ENCODE measurements at regions not wholly inside any gene's neighbourhood (a gene's known extent, or its start where the extent isn't known, plus 50 kb on each side); places are given as distances from the start of the nearest gene placed in this dataset.

DNA sequence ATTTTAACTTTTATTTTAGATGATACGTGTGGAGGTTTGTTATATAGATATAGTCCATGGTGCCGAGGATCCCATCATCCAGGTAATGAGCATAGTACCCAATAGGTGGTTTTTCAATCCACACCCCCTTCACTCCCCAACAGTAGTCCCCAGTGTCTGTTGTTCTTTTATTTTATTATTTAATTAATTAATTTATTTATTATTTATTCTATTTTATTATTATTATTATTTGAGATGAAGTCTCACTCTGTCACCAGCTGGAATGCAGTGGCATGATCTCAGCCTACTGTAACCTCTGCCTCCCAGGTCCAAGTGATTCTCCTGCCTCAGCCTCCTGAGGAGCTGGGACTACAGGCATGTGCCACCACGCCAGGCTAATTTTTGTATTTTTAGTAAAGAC, 2086.2 kb downstream of the PCDH9 start (continued):
- TF ChIP-seq, protein P1, sequence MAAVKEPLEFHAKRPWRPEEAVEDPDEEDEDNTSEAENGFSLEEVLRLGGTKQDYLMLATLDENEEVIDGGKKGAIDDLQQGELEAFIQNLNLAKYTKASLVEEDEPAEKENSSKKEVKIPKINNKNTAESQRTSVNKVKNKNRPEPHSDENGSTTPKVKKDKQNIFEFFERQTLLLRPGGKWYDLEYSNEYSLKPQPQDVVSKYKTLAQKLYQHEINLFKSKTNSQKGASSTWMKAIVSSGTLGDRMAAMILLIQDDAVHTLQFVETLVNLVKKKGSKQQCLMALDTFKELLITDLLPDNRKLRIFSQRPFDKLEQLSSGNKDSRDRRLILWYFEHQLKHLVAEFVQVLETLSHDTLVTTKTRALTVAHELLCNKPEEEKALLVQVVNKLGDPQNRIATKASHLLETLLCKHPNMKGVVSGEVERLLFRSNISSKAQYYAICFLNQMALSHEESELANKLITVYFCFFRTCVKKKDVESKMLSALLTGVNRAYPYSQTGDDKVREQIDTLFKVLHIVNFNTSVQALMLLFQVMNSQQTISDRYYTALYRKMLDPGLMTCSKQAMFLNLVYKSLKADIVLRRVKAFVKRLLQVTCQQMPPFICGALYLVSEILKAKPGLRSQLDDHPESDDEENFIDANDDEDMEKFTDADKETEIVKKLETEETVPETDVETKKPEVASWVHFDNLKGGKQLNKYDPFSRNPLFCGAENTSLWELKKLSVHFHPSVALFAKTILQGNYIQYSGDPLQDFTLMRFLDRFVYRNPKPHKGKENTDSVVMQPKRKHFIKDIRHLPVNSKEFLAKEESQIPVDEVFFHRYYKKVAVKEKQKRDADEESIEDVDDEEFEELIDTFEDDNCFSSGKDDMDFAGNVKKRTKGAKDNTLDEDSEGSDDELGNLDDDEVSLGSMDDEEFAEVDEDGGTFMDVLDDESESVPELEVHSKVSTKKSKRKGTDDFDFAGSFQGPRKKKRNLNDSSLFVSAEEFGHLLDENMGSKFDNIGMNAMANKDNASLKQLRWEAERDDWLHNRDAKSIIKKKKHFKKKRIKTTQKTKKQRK (IDR thresholded peaks at IDR 0.05; ENCODE audit: low read depth, low read length): no peak
- TF ChIP-seq, protein P2, sequence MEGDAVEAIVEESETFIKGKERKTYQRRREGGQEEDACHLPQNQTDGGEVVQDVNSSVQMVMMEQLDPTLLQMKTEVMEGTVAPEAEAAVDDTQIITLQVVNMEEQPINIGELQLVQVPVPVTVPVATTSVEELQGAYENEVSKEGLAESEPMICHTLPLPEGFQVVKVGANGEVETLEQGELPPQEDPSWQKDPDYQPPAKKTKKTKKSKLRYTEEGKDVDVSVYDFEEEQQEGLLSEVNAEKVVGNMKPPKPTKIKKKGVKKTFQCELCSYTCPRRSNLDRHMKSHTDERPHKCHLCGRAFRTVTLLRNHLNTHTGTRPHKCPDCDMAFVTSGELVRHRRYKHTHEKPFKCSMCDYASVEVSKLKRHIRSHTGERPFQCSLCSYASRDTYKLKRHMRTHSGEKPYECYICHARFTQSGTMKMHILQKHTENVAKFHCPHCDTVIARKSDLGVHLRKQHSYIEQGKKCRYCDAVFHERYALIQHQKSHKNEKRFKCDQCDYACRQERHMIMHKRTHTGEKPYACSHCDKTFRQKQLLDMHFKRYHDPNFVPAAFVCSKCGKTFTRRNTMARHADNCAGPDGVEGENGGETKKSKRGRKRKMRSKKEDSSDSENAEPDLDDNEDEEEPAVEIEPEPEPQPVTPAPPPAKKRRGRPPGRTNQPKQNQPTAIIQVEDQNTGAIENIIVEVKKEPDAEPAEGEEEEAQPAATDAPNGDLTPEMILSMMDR (IDR thresholded peaks at IDR 0.05 in 2 of 3, conservative IDR thresholded peaks at IDR 0.05 in 1 of 3; ENCODE audit: control insufficient read depth in 2 of 3, extremely low read depth in 1 of 3, insufficient read depth in 1 of 3, low read depth in 3 of 3, low read length in 3 of 3): no peak
- TF ChIP-seq TAF1 (IDR thresholded peaks at IDR 0.05; ENCODE audit: borderline replicate concordance, low read depth, low read length) (no peak), ZZZ3 (IDR thresholded peaks at IDR 0.05; ENCODE audit: control insufficient read depth, insufficient read length, low read depth) (no peak)

DNA sequence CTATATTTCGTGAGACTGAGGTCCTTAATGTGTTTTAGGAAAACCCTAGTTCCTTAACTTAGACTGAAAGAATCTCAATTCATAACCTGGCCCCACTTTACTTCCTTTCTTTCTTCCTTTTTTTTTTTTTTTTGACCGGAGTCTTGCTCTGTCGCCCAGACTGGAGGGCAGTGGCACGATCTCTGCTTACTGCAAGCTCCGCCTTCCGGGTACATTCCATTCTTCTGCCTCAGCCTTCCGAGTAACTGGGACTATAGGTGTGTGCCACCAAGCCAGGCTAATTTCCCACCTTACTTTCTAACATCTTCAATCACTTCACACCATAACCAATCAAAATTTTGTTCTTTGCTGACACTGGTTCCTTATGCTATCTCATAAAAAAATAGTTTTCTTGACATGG, 2097.0 kb downstream of the PCDH9 start:
- DNase-seq (ENCODE audit: low read depth, low spot score) (no peak), FAIRE-seq (no peak), ATAC-seq (no peak)
- ChIA-PET POLR2A (no interaction called here), SMC1A (ENCODE audit: uncharacterized antibody, unreplicated experiment) (interaction anchor here (1.1 kb wide), 1 partner anchor 20 kb away, joined by 3 read pairs; no protein-coding TSS in a partner anchor), CTCF (interaction anchor here (0.6 kb wide), 1 partner anchor 71 kb away, joined by 5 read pairs; no protein-coding TSS in a partner anchor), RAD21 (ENCODE audit: unreplicated experiment) (no interaction called here)
- no peak overlapping the region for H2AFZ ChIP-seq (ENCODE audit: control insufficient read depth, low read depth, low read length)
- intact Hi-C loops (cut with micrococcal nuclease; ENCODE audit: unreplicated experiment): loop anchor here (10.0 kb wide), 1 partner anchor 58 kb away; no protein-coding TSS in a partner anchor
- H3K79me2 ChIP-seq (ENCODE audit: control insufficient read depth, insufficient read depth, low read length): no peaks in the 10 kb centered on the region
- H3K4me2 ChIP-seq (ENCODE audit: control insufficient read depth, insufficient read depth): no peak overlapping the region
- no peaks in the 10 kb centered on the region for H3K36me3 ChIP-seq (ENCODE audit: control insufficient read depth in 2 of 2, insufficient read depth in 2 of 2, low read length in 1 of 2)
- in situ Hi-C loops (cut with MboI): no loop called here
- no TSS peak for BruUV-seq (replicated peaks)
- WGBS (ENCODE audit: insufficient coverage, insufficient replicate concordance, low lambda C conversion rate, missing lambda C conversion rate): 8% methylated on average over 2 of the region's 7 CpGs
- H3K4me1 ChIP-seq (ENCODE audit: control insufficient read depth, insufficient read depth, low read length): no peaks in the 10 kb centered on the region
- no peaks in the 10 kb centered on the region for H4K20me1 ChIP-seq (ENCODE audit: control insufficient read depth, insufficient read depth)
- H3K27ac ChIP-seq (ENCODE audit: control insufficient read depth, insufficient read depth): no peak overlapping the region
- no peak overlapping the region for H3K9ac ChIP-seq (ENCODE audit: control insufficient read depth, insufficient read depth, low read length)
- H3K9me3 ChIP-seq (replicated peaks; ENCODE audit: control insufficient read depth, insufficient read depth, low read length): no peaks in the 10 kb centered on the region
- H3K4me3 ChIP-seq: no peak overlapping the region
- no peaks in the 10 kb centered on the region for H3K27me3 ChIP-seq (replicated peaks in 1 of 2; ENCODE audit: control insufficient read depth in 2 of 2, insufficient read depth in 2 of 2, low read length in 1 of 2)
- TF ChIP-seq, protein P3, sequence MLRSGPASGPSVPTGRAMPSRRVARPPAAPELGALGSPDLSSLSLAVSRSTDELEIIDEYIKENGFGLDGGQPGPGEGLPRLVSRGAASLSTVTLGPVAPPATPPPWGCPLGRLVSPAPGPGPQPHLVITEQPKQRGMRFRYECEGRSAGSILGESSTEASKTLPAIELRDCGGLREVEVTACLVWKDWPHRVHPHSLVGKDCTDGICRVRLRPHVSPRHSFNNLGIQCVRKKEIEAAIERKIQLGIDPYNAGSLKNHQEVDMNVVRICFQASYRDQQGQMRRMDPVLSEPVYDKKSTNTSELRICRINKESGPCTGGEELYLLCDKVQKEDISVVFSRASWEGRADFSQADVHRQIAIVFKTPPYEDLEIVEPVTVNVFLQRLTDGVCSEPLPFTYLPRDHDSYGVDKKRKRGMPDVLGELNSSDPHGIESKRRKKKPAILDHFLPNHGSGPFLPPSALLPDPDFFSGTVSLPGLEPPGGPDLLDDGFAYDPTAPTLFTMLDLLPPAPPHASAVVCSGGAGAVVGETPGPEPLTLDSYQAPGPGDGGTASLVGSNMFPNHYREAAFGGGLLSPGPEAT (IDR thresholded peaks at IDR 0.05; ENCODE audit: low read depth): no peak
- TF ChIP-seq FOS (IDR thresholded peaks at IDR 0.05; ENCODE audit: borderline replicate concordance, extremely low read depth, insufficient read length) (no peak), ATF3 (IDR thresholded peaks at IDR 0.05; ENCODE audit: borderline replicate concordance, extremely low read depth, low read depth, low read length) (no peak), TCF3 (IDR thresholded peaks at IDR 0.05; ENCODE audit: borderline replicate concordance, insufficient read depth, low read depth, low read length) (no peak), KLF5 (IDR thresholded peaks at IDR 0.05; ENCODE audit: partially characterized antibody) (no peak), CBX5 (IDR thresholded peaks at IDR 0.05; ENCODE audit: low read depth) (no peak), ZZZ3 (IDR thresholded peaks at IDR 0.05; ENCODE audit: control insufficient read depth, insufficient read length, low read depth) (no peak), RUNX3 (IDR thresholded peaks at IDR 0.05; ENCODE audit: low read length) (no peak), RAD21 (IDR thresholded peaks at IDR 0.05; ENCODE audit: insufficient read depth, low read depth, low read length) (no peak)
- TF ChIP-seq, protein P4, sequence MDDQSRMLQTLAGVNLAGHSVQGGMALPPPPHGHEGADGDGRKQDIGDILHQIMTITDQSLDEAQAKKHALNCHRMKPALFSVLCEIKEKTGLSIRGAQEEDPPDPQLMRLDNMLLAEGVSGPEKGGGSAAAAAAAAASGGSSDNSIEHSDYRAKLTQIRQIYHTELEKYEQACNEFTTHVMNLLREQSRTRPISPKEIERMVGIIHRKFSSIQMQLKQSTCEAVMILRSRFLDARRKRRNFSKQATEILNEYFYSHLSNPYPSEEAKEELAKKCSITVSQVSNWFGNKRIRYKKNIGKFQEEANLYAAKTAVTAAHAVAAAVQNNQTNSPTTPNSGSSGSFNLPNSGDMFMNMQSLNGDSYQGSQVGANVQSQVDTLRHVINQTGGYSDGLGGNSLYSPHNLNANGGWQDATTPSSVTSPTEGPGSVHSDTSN (IDR thresholded peaks at IDR 0.05; ENCODE audit: insufficient replicate concordance, low read depth, low read length): no peak
